GM10248 (cell line): ENCODE measurements at regions not wholly inside any gene's neighbourhood (a gene's known extent, or its start where the extent isn't known, plus 50 kb on each side); places are given as distances from the start of the nearest gene placed in this dataset.

Experiments
- CTCF ChIA-PET: fragments of 300-600 bp; sonication (Branson Sonifier 250); formaldehyde crosslinking; extraction: SDS; loops from one replicate; lab custom pipeline; 2021; ENCODE audit warnings: antibody characterized with exemption; lab: Yijun Ruan, JAX
- POLR2A ChIA-PET: fragments of 350-650 bp; sonication (Branson Sonifier 250); formaldehyde crosslinking; extraction: SDS; loops from one replicate; lab custom pipeline; 2020; ENCODE audit warnings: antibody characterized with exemption; lab: Yijun Ruan, JAX
- DNase-seq: peaks from one replicate; pipeline ENCODE4 v3.0.0; 2012; ENCODE audit errors: extremely low spot score
- CTCF ChIP-seq: IDR thresholded peaks from 2 replicates; pipeline ENCODE4 v1.5.1; 2012; ENCODE audit warnings: mild to moderate bottlenecking, low read depth; ENCODE audit errors: extremely low read depth, missing control alignments, control extremely low read depth

- CTCF ChIA-PET = interaction anchor here (0.7 to 1.3 kb wide), 2 partner anchors 28 to 30 kb away, joined by 3 read pairs; no protein-coding TSS in a partner anchor
- POLR2A ChIA-PET = no interaction called here
- no peak for DNase-seq
- TF ChIP-seq CTCF = no peak
Observed at GRCh38 chr3:1515882-1516281, 423.1 kb downstream of the CNTN6 start.

GRCh38 chr3:1527786-1528185, 435.0 kb downstream of the CNTN6 start:
- no peak for TF ChIP-seq CTCF
- DNase-seq = no peak
- ChIA-PET POLR2A (no interaction called here), CTCF (no interaction called here)

- no peak for TF ChIP-seq CTCF
- no peak for DNase-seq
- ChIA-PET POLR2A (no interaction called here), CTCF (no interaction called here)
Observed at GRCh38 chr3:1528621-1529020, 435.8 kb downstream of the CNTN6 start.

GRCh38 chr3:1529676-1530075, 436.9 kb downstream of the CNTN6 start:
- ChIA-PET CTCF (interaction anchor here (1.0 kb wide), 1 partner anchor 16 kb away, joined by 3 read pairs; no protein-coding TSS in a partner anchor), POLR2A (no interaction called here)
- DNase-seq = no peak
- TF ChIP-seq CTCF = no peak

- DNase-seq = no peak
- CTCF ChIA-PET = interaction anchor here (1.2 to 1.5 kb wide), 2 partner anchors 10 to 14 kb away, joined by 3 to 4 read pairs; no protein-coding TSS in a partner anchor
- no peak for TF ChIP-seq CTCF
- POLR2A ChIA-PET = no interaction called here
Observed at GRCh38 chr3:1531981-1532380, 439.2 kb downstream of the CNTN6 start.

GRCh38 chr3:1532935-1533606, 440.2 kb downstream of the CNTN6 start:
- DNase-seq = no peak
- CTCF ChIA-PET = no interaction called here
- POLR2A ChIA-PET = no interaction called here
- TF ChIP-seq CTCF = no peak

GRCh38 chr3:1533763-1534162, 440.9 kb downstream of the CNTN6 start:
- no peak for DNase-seq
- ChIA-PET CTCF (no interaction called here), POLR2A (no interaction called here)
- TF ChIP-seq CTCF = no peak
